ENCODE measurements at regions not wholly inside any gene's neighbourhood (a gene's known extent, or its start where the extent isn't known, plus 50 kb on each side); places are given as distances from the start of the nearest gene placed in this dataset.
A peak's percentile ranks its signal among the peaks of the same experiment; 100 is the strongest.
"Not testable (repeated sequence)": the region's sequence is repeated elsewhere in the genome, so short reads cannot be mapped to it uniquely, and the experiment has no call there.

GRCh38 chr5:57715296-57715695 is 232.7 kb upstream of the ACTBL2 start:
- DNase-seq (ENCODE audit: low read depth, low spot score), result no peak

GRCh38 chr5:57713535-57713934 is 230.9 kb upstream of the ACTBL2 start:
- not testable (repeated sequence) for DNase-seq (ENCODE audit: low read depth, low spot score)

- no peak for DNase-seq (ENCODE audit: low read depth, low spot score)
Measured at GRCh38 chr5:57711946-57712345, 229.3 kb upstream of the ACTBL2 start.

- DNase-seq (ENCODE audit: low read depth, low spot score), result no peak
Measured at GRCh38 chr5:57711471-57711870, 228.9 kb upstream of the ACTBL2 start.

- DNase-seq (ENCODE audit: low read depth, low spot score), result no peak
Measured at GRCh38 chr5:57710126-57710525, 227.5 kb upstream of the ACTBL2 start.

- DNase-seq (ENCODE audit: low read depth, low spot score), result no peak
Measured at GRCh38 chr5:57705769-57706168, 223.2 kb upstream of the ACTBL2 start.

GRCh38 chr5:57703721-57704120 is 221.1 kb upstream of the ACTBL2 start:
- no peak for DNase-seq (ENCODE audit: low read depth, low spot score)

- no peak for DNase-seq (ENCODE audit: low read depth, low spot score)
Measured at GRCh38 chr5:57700484-57700883, 217.9 kb upstream of the ACTBL2 start.

- DNase-seq (ENCODE audit: low read depth, low spot score), result no peak
Measured at GRCh38 chr5:57700072-57700471, 217.5 kb upstream of the ACTBL2 start.

GRCh38 chr5:57698802-57699201 is 216.2 kb upstream of the ACTBL2 start:
- DNase-seq (ENCODE audit: low read depth, low spot score), result no peak

GRCh38 chr5:57698086-57698485 is 215.5 kb upstream of the ACTBL2 start:
- no peak for DNase-seq (ENCODE audit: low read depth, low spot score)

- no peak for DNase-seq (ENCODE audit: low read depth, low spot score)
Measured at GRCh38 chr5:57696825-57697570, 214.4 kb upstream of the ACTBL2 start.

- DNase-seq (ENCODE audit: low read depth, low spot score), result no peak
Measured at GRCh38 chr5:57696389-57696769, 213.8 kb upstream of the ACTBL2 start.

- no peak for DNase-seq (ENCODE audit: low read depth, low spot score)
Measured at GRCh38 chr5:57695706-57696388, 213.2 kb upstream of the ACTBL2 start.

- no peak for DNase-seq (ENCODE audit: low read depth, low spot score)
Measured at GRCh38 chr5:57695179-57695578, 212.6 kb upstream of the ACTBL2 start.

- no peak for DNase-seq (ENCODE audit: low read depth, low spot score)
Measured at GRCh38 chr5:57693488-57694305, 211.1 kb upstream of the ACTBL2 start.

- peak; percentile 73 for DNase-seq (ENCODE audit: low read depth, low spot score)
Measured at GRCh38 chr5:57692582-57693487, 210.2 kb upstream of the ACTBL2 start.

GRCh38 chr5:57690724-57691123 is 208.1 kb upstream of the ACTBL2 start:
- DNase-seq (ENCODE audit: low read depth, low spot score), result no peak

- DNase-seq (ENCODE audit: low read depth, low spot score), result no peak
Measured at GRCh38 chr5:57687596-57687995, 205.0 kb upstream of the ACTBL2 start.

- no peak for DNase-seq (ENCODE audit: low read depth, low spot score)
Measured at GRCh38 chr5:57685516-57686255, 203.1 kb upstream of the ACTBL2 start.

GRCh38 chr5:57684299-57684702 is 201.7 kb upstream of the ACTBL2 start:
- DNase-seq (ENCODE audit: low read depth, low spot score), result no peak
